Natural killer cell (primary cell): ENCODE measurements at regions not wholly inside any gene's neighbourhood (a gene's known extent, or its start where the extent isn't known, plus 50 kb on each side); places are given as distances from the start of the nearest gene placed in this dataset.

ENCODE experiments used
- ATAC-seq, 3 donors: fragments of 150-1000 bp in 2 of 3; fragments of 200-7000 bp in 1 of 3; cut with Tn5 transposase; 1 replicate in 1 of 3; 2 replicates in 2 of 3; pipeline ENCODE4 v1.10.0; 2021; ENCODE audit warnings: mild to moderate bottlenecking in 2 of 3, moderate library complexity in 2 of 3
- DNase-seq, 2 donors: peaks; one replicate each; pipeline versions ENCODE4 v3.0.0 to v3.0.0-alpha.2; 2013 to 2021; ENCODE audit warnings: mixed read lengths in 1 of 2
- H3K27ac ChIP-seq: one replicate; pipeline ENCODE4 v1.5.1; 2013; ENCODE audit warnings: mild to moderate bottlenecking, low read length
- H3K27me3 ChIP-seq: one replicate; pipeline ENCODE4 v1.6.1; 2013; ENCODE audit warnings: low read length; ENCODE audit not compliant: control insufficient read depth, insufficient read depth
- H3K36me3 ChIP-seq: one replicate; pipeline ENCODE4 v1.6.1; 2013; ENCODE audit warnings: low read length; ENCODE audit not compliant: control insufficient read depth, insufficient read depth
- H3K4me1 ChIP-seq: one replicate; pipeline ENCODE4 v1.6.1; 2013; ENCODE audit warnings: low read length; ENCODE audit not compliant: control insufficient read depth, insufficient read depth
- H3K4me3 ChIP-seq: one replicate; pipeline ENCODE4 v1.5.1; 2013; ENCODE audit warnings: low read length
- H3K9me3 ChIP-seq: one replicate; pipeline ENCODE4 v1.6.1; 2013; ENCODE audit warnings: low read length; ENCODE audit not compliant: control insufficient read depth, insufficient read depth
- H3K27ac Mint-ChIP-seq, 2 donors: one replicate each; pipeline ENCODE4 v1.8.0; 2022; ENCODE audit warnings: mild to moderate bottlenecking in 2 of 2, mixed read lengths in 2 of 2, moderate library complexity in 1 of 2
- H3K27me3 Mint-ChIP-seq, 2 donors: one replicate each; pipeline ENCODE4 v1.8.0; 2022; ENCODE audit warnings: low read depth in 2 of 2, mixed read lengths in 2 of 2
- H3K36me3 Mint-ChIP-seq: one replicate; pipeline ENCODE4 v1.8.0; 2022; ENCODE audit warnings: mixed read lengths
- H3K4me1 Mint-ChIP-seq, 2 donors: one replicate each; pipeline ENCODE4 v1.8.0; 2022; ENCODE audit warnings: mixed read lengths in 2 of 2
- H3K4me3 Mint-ChIP-seq: one replicate; pipeline ENCODE4 v1.8.0; 2022; ENCODE audit warnings: mild to moderate bottlenecking, moderate library complexity, mixed read lengths
- H3K9me3 Mint-ChIP-seq, 2 donors: one replicate each; pipeline ENCODE4 v1.8.0; 2022; ENCODE audit warnings: mixed read lengths in 2 of 2
- CTCF ChIP-seq: fragments of 200-600 bp; IDR thresholded peaks from one replicate; pipeline ENCODE4 v1.8.0; 2022; ENCODE audit warnings: antibody characterized with exemption
- WGBS: methylation state at CpG from one replicate; pipeline ENCODE4 v1.1.7; 2013; ENCODE audit warnings: missing lambda C conversion rate; ENCODE audit not compliant: insufficient coverage; 5-methylcytosine and 5-hydroxymethylcytosine counted together
- intact Hi-C: fragments of 100-400 bp; cut with micrococcal nuclease; formaldehyde crosslinking; loops from one replicate; pipeline ENCODE4 v1.14.2; 2022

GRCh38 chr2:16319551-16320121 is 346.0 kb downstream of the CYRIA start:
- DNase-seq (no peak), ATAC-seq (no peak)
- Histone ChIP-seq H3K4me1 (no peaks in the 10 kb centered on the region), H3K4me3 (no peak overlapping the region), H3K27ac (no peak overlapping the region), H3K9me3 (no peaks in the 10 kb centered on the region), H3K36me3 (no peaks in the 10 kb centered on the region), H3K27me3 (no peaks in the 10 kb centered on the region)
- WGBS: 82% methylated on average over 12 of the region's 12 CpGs
- intact Hi-C loops: no loop called here
- Mint-ChIP-seq H3K27me3 (peaks cover 0 to 2% of the 10 kb centered on the region in 2 donors), H3K4me1 (no peaks in the 10 kb centered on the region), H3K27ac (no peak overlapping the region), H3K4me3 (no peak overlapping the region), H3K9me3 (no peaks in the 10 kb centered on the region), H3K36me3 (no peaks in the 10 kb centered on the region)
- no peak for TF ChIP-seq CTCF

- 45% methylated on average over 4 of the region's 4 CpGs for WGBS
- Mint-ChIP-seq H3K4me3 (no peak overlapping the region), H3K27me3 (peaks cover 0 to 4% of the 10 kb centered on the region in 2 donors), H3K4me1 (no peaks in the 10 kb centered on the region), H3K36me3 (no peaks in the 10 kb centered on the region), H3K9me3 (no peaks in the 10 kb centered on the region), H3K27ac (no peak overlapping the region)
- TF ChIP-seq CTCF: no peak
- no peak for DNase-seq
- Histone ChIP-seq H3K27me3 (no peaks in the 10 kb centered on the region), H3K27ac (no peak overlapping the region), H3K4me3 (no peak overlapping the region), H3K9me3 (no peaks in the 10 kb centered on the region), H3K4me1 (no peaks in the 10 kb centered on the region), H3K36me3 (no peaks in the 10 kb centered on the region)
- no peak for ATAC-seq
- intact Hi-C loops: no loop called here
These were observed 347.0 kb downstream of the CYRIA start for GRCh38 chr2:16318474-16319195.

DNA sequence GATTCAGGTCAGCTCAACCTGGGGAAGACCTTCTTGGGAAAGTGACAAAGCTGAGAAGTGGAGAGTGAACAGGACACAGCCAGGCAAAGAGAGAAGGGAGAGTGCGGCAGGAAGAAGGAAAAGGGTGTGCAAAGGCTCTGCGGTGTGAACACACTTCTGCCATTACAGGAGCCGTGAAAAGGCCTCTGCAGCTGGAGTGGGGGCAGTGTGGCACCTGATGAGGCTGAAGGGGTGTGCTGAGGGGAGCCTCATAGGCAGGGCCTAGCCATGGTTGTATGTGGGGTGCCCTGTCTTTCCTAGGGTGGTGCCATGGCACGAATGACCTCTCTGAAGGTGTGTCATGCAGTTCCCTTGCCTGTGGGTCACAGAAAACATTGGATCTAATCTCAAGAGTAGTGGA is 347.6 kb downstream of the CYRIA start:
- no peak overlapping the region for H3K4me3 Mint-ChIP-seq
- ATAC-seq: no peak
- peaks cover 0 to 7% of the 10 kb centered on the region in 2 donors for H3K27me3 Mint-ChIP-seq
- no peak overlapping the region for H3K4me3 ChIP-seq
- no peak for TF ChIP-seq CTCF
- no peaks in the 10 kb centered on the region for H3K36me3 ChIP-seq
- WGBS: 40% methylated on average over 4 of the region's 4 CpGs
- intact Hi-C loops: no loop called here
- H3K4me1 Mint-ChIP-seq: no peaks in the 10 kb centered on the region
- no peak for DNase-seq
- H3K9me3 Mint-ChIP-seq: no peaks in the 10 kb centered on the region
- H3K27ac Mint-ChIP-seq: no peak overlapping the region
- H3K27ac ChIP-seq: no peak overlapping the region
- no peaks in the 10 kb centered on the region for H3K4me1 ChIP-seq
- H3K27me3 ChIP-seq: no peaks in the 10 kb centered on the region
- no peaks in the 10 kb centered on the region for H3K9me3 ChIP-seq
- no peaks in the 10 kb centered on the region for H3K36me3 Mint-ChIP-seq
